ENCODE measurements at regions not wholly inside any gene's neighbourhood (a gene's known extent, or its start where the extent isn't known, plus 50 kb on each side); places are given as distances from the start of the nearest gene placed in this dataset.

DNA sequence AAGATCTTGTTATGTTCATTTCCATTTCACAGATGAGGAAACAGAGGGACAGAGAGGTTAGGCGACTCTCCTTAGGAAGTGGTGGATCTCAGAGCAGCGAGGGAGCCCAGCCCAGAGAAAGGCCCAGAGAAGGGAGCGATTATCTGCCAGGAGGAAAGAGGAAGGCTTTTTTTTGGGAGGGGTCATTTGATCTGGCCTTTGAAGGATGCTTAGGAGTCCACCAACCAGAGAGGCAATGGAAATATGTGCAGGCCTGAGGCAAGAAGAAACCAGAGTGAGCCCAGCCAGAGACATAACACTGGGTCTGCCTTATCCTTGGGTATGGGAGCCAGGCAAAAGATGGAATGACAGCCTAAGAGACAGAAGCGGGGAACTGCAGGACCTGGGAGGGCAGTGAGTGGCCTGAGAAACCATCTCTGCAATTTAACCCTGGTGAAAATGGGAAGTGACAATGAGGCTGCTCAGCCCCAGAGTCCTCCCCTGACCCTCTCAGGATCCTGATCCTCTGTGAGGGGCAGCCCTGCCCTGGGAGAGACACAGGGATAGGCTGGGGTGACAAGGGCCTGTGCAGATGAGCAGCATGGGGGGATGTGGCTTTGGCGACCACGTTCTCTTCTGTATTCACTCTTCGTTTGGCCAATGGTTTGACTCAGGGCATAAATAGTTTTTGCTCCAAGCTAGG is 163.2 kb downstream of the WNT7A start:
- Mint-ChIP-seq H3K27ac (no peak overlapping the region), H3K27me3 (peaks cover under 1% of the 10 kb centered on the region), H3K4me1 (ENCODE audit: low read depth) (no peaks in the 10 kb centered on the region), H3K36me3 (ENCODE audit: low read depth) (no peaks in the 10 kb centered on the region), H3K9me3 (peaks cover 16% of the 10 kb centered on the region), H3K4me3 (no peak overlapping the region)
- DNase-seq, result peak in 2 of 14 experiments; percentile 1 to 14
- ChIA-PET POLR2A (no interaction called here), CTCF (no interaction called here)
- Histone ChIP-seq H3K4me3 (ENCODE audit: low read length) (no peak overlapping the region), H3K36me3 (ENCODE audit: insufficient read depth, low read length) (no peaks in the 10 kb centered on the region), H3K27ac (ENCODE audit: low read depth in 1 of 2, low read length in 2 of 2) (no peak overlapping the region), H3K27me3 (ENCODE audit: control insufficient read depth in 1 of 2, insufficient read depth in 2 of 2, low read length in 2 of 2) (no peaks in the 10 kb centered on the region), H3K9me3 (ENCODE audit: control insufficient read depth in 1 of 2, insufficient read depth in 1 of 2, low read length in 2 of 2) (peaks cover 0 to 4% of the 10 kb centered on the region in 2 experiments), H3K4me1 (ENCODE audit: insufficient read depth, low read length) (no peaks in the 10 kb centered on the region)
- intact Hi-C loops (cut with DNase I, micrococcal nuclease), result no loop called here
- ATAC-seq (ENCODE audit: poor library complexity), result no peak
- TF ChIP-seq, protein P1, sequence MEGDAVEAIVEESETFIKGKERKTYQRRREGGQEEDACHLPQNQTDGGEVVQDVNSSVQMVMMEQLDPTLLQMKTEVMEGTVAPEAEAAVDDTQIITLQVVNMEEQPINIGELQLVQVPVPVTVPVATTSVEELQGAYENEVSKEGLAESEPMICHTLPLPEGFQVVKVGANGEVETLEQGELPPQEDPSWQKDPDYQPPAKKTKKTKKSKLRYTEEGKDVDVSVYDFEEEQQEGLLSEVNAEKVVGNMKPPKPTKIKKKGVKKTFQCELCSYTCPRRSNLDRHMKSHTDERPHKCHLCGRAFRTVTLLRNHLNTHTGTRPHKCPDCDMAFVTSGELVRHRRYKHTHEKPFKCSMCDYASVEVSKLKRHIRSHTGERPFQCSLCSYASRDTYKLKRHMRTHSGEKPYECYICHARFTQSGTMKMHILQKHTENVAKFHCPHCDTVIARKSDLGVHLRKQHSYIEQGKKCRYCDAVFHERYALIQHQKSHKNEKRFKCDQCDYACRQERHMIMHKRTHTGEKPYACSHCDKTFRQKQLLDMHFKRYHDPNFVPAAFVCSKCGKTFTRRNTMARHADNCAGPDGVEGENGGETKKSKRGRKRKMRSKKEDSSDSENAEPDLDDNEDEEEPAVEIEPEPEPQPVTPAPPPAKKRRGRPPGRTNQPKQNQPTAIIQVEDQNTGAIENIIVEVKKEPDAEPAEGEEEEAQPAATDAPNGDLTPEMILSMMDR (IDR thresholded peaks at IDR 0.05), result no peak

GRCh38 chr3:13715961-13716360 is 163.9 kb downstream of the WNT7A start:
- Histone ChIP-seq H3K27me3 (ENCODE audit: control insufficient read depth in 1 of 2, insufficient read depth in 2 of 2, low read length in 2 of 2) (no peaks in the 10 kb centered on the region), H3K36me3 (ENCODE audit: insufficient read depth, low read length) (no peaks in the 10 kb centered on the region), H3K4me1 (ENCODE audit: insufficient read depth, low read length) (no peaks in the 10 kb centered on the region), H3K27ac (ENCODE audit: low read depth in 1 of 2, low read length in 2 of 2) (no peak overlapping the region), H3K9me3 (ENCODE audit: control insufficient read depth in 1 of 2, insufficient read depth in 1 of 2, low read length in 2 of 2) (peaks cover 0 to 4% of the 10 kb centered on the region in 2 experiments), H3K4me3 (ENCODE audit: low read length) (no peak overlapping the region)
- Mint-ChIP-seq H3K9me3 (peaks cover 16% of the 10 kb centered on the region), H3K36me3 (ENCODE audit: low read depth) (no peaks in the 10 kb centered on the region), H3K4me3 (no peak overlapping the region), H3K4me1 (ENCODE audit: low read depth) (no peaks in the 10 kb centered on the region), H3K27me3 (peaks cover 4% of the 10 kb centered on the region), H3K27ac (no peak overlapping the region)
- DNase-seq, result no peak
- POLR2A ChIA-PET, result no interaction called here
- no peak for ATAC-seq (ENCODE audit: poor library complexity)
- CTCF ChIA-PET, result no interaction called here
- intact Hi-C loops (cut with DNase I, micrococcal nuclease), result no loop called here
- TF ChIP-seq, protein P1 (IDR thresholded peaks at IDR 0.05), result no peak

DNA sequence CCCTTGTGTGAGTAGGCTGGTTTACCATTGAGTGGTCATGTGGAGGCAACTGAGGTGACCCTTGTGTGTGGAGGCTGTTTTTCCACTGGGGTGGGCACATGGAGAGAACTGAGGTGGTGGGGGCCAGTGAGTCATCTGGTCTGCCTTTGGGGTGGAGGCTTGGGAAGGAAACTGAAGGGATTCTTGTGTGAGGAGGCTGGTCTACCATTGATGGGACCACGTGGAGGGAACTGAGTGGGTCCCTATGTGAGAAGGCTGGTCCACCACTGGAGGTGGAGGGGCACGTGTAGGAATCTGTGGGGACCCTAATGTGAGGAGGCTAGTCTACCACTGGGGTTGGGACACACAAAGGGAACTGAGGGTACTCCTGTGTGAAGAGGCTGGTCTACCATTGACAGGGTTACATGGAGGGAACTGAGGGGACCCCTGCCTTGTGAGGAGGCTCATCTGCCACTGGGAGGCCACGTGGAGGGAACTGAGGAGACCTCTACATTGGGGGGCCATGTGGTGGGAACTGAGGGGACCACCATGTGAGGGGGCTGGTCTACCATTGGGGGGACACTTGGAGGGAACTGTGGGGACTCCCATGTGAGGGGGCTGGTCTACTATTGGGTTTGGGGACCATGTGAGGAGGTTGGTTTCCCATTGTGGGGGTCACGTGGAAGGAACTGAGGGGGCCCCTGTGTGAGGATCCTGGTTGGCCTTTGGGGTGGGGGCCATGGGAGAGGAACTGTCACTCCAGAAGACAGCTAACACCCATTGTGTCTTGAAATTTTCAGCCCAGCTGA is 164.5 kb downstream of the WNT7A start:
- H3K27ac Mint-ChIP-seq, result no peak overlapping the region
- no peaks in the 10 kb centered on the region for H3K36me3 Mint-ChIP-seq (ENCODE audit: low read depth)
- no peak overlapping the region for H3K4me3 Mint-ChIP-seq
- H3K9me3 ChIP-seq (ENCODE audit: control insufficient read depth in 1 of 2, insufficient read depth in 1 of 2, low read length in 2 of 2), result peaks cover 0 to 4% of the 10 kb centered on the region in 2 experiments
- ChIA-PET POLR2A (no interaction called here), CTCF (no interaction called here)
- TF ChIP-seq, protein P1 (IDR thresholded peaks at IDR 0.05), result no peak
- H3K27me3 Mint-ChIP-seq, result peaks cover 5% of the 10 kb centered on the region
- peak in 2 of 14 experiments; percentile 1 to 22 for DNase-seq
- H3K4me3 ChIP-seq (ENCODE audit: low read length), result no peak overlapping the region
- intact Hi-C loops (cut with DNase I, micrococcal nuclease), result no loop called here
- H3K27me3 ChIP-seq (ENCODE audit: control insufficient read depth in 1 of 2, insufficient read depth in 2 of 2, low read length in 2 of 2), result no peaks in the 10 kb centered on the region
- no peaks in the 10 kb centered on the region for H3K36me3 ChIP-seq (ENCODE audit: insufficient read depth, low read length)
- no peaks in the 10 kb centered on the region for H3K4me1 ChIP-seq (ENCODE audit: insufficient read depth, low read length)
- H3K4me1 Mint-ChIP-seq (ENCODE audit: low read depth), result no peaks in the 10 kb centered on the region
- ATAC-seq (ENCODE audit: poor library complexity), result no peak
- H3K9me3 Mint-ChIP-seq, result peaks cover 17% of the 10 kb centered on the region
- no peak overlapping the region for H3K27ac ChIP-seq (ENCODE audit: low read depth in 1 of 2, low read length in 2 of 2)
